Adipocyte (in vitro differentiated cells): ENCODE measurements at regions not wholly inside any gene's neighbourhood (a gene's known extent, or its start where the extent isn't known, plus 50 kb on each side); places are given as distances from the start of the nearest gene placed in this dataset.
"Not testable (repeated sequence)": the region's sequence is repeated elsewhere in the genome, so short reads cannot be mapped to it uniquely, and the experiment has no call there.

Experiments used
- DNase-seq: peaks from one replicate; pipeline ENCODE4 v3.0.0-alpha.2; 2015; ENCODE audit warnings: low read depth
- H3K27me3 ChIP-seq: replicated peaks from 2 replicates; pipeline ENCODE4 v1.7.0; 2013; ENCODE audit warnings: mild to moderate bottlenecking, low read length, moderate library complexity; ENCODE audit not compliant: control insufficient read depth, insufficient read depth
- H3K36me3 ChIP-seq: 2 replicates; pipeline ENCODE4 v1.7.0; 2013; ENCODE audit warnings: low read length, mild to moderate bottlenecking, moderate library complexity; ENCODE audit not compliant: control insufficient read depth, insufficient read depth, severe bottlenecking
- H3K4me1 ChIP-seq: 2 replicates; pipeline ENCODE4 v1.7.0; 2013; ENCODE audit warnings: mild to moderate bottlenecking, low read length, moderate library complexity; ENCODE audit not compliant: control insufficient read depth, insufficient read depth
- H3K4me3 ChIP-seq: 2 replicates; pipeline ENCODE4 v1.7.0; 2013; ENCODE audit warnings: mild to moderate bottlenecking, low read length, moderate library complexity
- H3K9ac ChIP-seq: 2 replicates; pipeline ENCODE4 v1.7.0; 2013; ENCODE audit warnings: mild to moderate bottlenecking, low read length, moderate library complexity
- H3K9me3 ChIP-seq: 2 replicates; pipeline ENCODE4 v1.7.0; 2013; ENCODE audit warnings: mild to moderate bottlenecking, low read length, moderate library complexity; ENCODE audit not compliant: control insufficient read depth

DNA sequence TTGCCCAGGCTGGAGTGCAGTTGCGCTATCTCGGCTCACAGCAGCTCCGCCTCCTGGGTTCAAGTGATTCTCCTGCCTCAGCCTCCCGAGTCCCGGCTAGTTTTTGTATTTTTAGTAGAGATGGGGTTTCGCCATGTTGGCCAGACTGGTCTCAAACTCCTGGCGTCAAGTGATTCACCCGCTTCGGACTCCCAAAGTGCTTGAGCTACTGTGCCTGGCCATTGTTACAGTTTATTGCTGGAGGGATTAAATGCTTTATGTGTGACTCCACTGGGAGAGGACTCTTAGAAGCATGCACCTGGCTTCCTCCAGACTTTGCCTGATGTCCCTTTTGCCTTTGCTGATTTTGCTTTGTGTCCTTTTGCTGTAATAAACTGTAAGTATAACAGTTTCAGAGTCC, 93.5 kb upstream of the NUTM2F start:
- H3K4me3 ChIP-seq, H3K36me3 ChIP-seq, H3K27me3 ChIP-seq, DNase-seq, H3K4me1 ChIP-seq, H3K9me3 ChIP-seq, H3K9ac ChIP-seq: not testable (repeated sequence)

- H3K9ac ChIP-seq, H3K4me1 ChIP-seq, H3K36me3 ChIP-seq, H3K27me3 ChIP-seq, H3K9me3 ChIP-seq, DNase-seq, H3K4me3 ChIP-seq: not testable (repeated sequence)
Observed at GRCh38 chr9:94425312-94425711, 96.9 kb upstream of the NUTM2F start.

DNA sequence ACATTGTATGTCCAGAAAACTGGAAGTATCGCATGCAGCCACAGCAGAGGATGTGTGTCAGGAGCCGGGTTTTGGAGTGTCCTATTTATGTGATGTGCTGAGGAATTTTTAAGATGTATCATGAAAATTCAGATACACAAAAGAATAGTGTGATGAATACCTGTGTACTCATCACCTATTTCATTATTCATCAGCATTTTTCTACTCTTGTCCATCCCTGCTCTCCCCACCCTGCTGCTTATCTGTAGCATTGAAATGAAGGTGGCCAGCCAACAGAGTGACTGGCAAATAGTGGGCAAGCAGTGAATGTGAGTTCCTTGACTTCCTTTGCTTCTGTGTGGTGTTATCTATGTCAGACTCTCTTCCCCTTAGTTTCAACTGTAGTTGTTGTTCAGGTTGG, 108.7 kb upstream of the NUTM2F start:
- H3K4me3 ChIP-seq, DNase-seq, H3K4me1 ChIP-seq, H3K27me3 ChIP-seq, H3K9ac ChIP-seq, H3K9me3 ChIP-seq: not testable (repeated sequence)
- peaks cover 14% of the 10 kb centered on the region for H3K36me3 ChIP-seq

- H3K4me1 ChIP-seq, H3K27me3 ChIP-seq, H3K9ac ChIP-seq, DNase-seq, H3K9me3 ChIP-seq, H3K4me3 ChIP-seq: not testable (repeated sequence)
- H3K36me3 ChIP-seq = peaks cover 24% of the 10 kb centered on the region
Observed at GRCh38 chr9:94438336-94438735, 109.9 kb upstream of the NUTM2F start.

DNA sequence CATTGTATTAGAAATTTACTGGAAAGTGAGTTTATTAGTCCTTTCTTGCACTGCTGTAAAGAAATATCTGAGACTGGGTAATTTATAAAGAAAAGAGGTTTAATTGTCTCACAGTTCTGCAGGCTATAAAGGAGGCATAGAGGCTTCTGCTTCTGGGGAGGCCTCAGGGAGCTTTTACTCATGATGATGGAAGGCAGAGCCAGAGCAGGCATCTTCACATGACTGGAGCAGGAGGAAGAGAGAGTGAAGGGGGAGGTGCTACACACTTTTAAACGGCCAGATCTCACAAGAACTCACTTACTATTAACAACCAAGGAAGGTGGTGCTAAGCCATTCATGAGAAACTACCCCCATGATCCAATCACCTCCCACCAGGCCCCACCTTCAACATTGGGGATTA, 112.7 kb upstream of the NUTM2F start:
- not testable (repeated sequence) for DNase-seq, H3K4me1 ChIP-seq, H3K9me3 ChIP-seq, H3K27me3 ChIP-seq, H3K9ac ChIP-seq, H3K4me3 ChIP-seq
- H3K36me3 ChIP-seq = peaks cover 31% of the 10 kb centered on the region

DNA sequence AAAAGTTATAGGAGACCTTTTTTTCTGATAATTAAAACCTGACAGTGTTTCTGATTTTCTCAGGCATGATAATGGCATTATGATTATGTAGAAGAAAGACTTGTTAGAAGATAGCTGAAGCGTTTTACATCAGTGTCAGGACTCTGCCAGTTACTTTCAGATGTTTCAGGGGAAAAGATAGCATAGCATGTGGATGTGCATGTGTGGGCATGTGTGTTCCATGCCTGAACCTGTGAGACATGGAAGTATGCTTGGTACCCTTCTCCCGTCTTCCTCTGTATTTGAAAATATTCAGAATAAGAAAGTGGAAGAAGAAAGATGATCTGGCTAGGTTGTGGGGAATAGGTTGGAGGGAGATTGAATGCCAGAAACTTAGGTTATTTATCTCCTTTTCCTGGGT, 113.1 kb upstream of the PCAT7 start:
- Histone ChIP-seq H3K27me3 (no peaks in the 10 kb centered on the region), H3K36me3 (peaks cover 38% of the 10 kb centered on the region), H3K9me3 (no peaks in the 10 kb centered on the region), H3K4me3 (no peak overlapping the region), H3K4me1 (no peaks in the 10 kb centered on the region), H3K9ac (no peak overlapping the region)
- DNase-seq = no peak

DNA sequence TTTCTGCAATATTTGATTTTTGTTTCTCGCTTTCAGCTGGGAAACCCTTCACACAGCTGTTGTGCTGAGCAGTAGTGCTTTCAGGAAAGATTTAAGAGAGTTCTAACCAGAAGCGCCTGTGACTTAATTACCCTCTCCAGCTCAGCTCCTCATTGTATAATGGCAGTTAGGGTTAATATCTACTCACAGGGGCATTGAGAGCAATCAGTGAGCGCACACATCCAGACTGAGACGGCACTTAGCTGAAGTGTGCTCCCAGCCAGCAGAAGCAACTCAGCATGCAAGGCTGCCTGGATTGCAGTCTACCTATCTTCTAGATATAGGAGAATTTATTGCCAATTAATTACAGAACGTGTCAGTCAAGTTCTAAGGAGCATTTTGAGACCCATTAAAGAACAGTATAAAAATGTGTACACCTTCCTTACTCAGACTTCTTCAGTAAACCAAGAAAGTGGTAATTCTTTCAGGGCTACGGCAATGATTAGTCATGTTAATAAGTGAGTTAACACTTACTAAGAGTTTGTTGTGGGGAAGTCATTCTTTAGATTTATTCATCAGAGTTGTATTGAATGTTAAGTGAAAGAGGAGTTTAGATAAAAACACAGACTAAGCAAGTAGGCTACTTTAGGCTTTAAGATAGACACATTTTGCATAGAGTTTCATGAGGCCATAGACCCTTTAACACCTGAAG, 111.7 kb upstream of the PCAT7 start:
- Histone ChIP-seq H3K4me1 (no peaks in the 10 kb centered on the region), H3K9me3 (no peaks in the 10 kb centered on the region), H3K36me3 (peaks cover 49% of the 10 kb centered on the region), H3K27me3 (no peaks in the 10 kb centered on the region), H3K4me3 (no peak overlapping the region), H3K9ac (no peak overlapping the region)
- DNase-seq = no peak

DNA sequence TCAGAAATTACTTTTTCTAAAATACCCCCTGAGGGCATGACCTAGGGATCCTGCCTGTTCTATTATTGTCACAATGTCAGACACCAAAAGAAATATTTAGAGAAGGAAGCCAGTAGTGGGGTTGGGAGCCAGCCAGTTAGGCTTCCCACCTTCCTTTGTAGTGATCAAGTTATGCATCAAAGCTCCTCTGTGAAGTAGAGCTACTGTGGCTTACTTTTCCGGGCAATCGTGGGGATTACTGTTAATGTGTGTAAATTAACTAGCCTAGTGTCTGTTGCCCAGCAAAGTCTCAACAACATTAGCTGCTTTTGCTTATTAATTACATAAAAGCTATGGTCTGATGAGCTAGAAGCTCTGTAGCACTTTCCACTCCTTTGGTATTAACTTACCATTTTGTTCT, 109.0 kb upstream of the PCAT7 start:
- no peaks in the 10 kb centered on the region for H3K27me3 ChIP-seq
- no peaks in the 10 kb centered on the region for H3K9me3 ChIP-seq
- DNase-seq = no peak
- no peak overlapping the region for H3K4me3 ChIP-seq
- H3K9ac ChIP-seq = no peak overlapping the region
- H3K36me3 ChIP-seq = peaks cover 68% of the 10 kb centered on the region
- no peaks in the 10 kb centered on the region for H3K4me1 ChIP-seq

GRCh38 chr9:94449486-94449885, 105.4 kb upstream of the PCAT7 start:
- H3K4me1 ChIP-seq = no peaks in the 10 kb centered on the region
- H3K9ac ChIP-seq = no peak overlapping the region
- H3K27me3 ChIP-seq = no peaks in the 10 kb centered on the region
- peaks cover 80% of the 10 kb centered on the region for H3K36me3 ChIP-seq
- DNase-seq = no peak
- H3K9me3 ChIP-seq = no peaks in the 10 kb centered on the region
- no peak overlapping the region for H3K4me3 ChIP-seq

DNA sequence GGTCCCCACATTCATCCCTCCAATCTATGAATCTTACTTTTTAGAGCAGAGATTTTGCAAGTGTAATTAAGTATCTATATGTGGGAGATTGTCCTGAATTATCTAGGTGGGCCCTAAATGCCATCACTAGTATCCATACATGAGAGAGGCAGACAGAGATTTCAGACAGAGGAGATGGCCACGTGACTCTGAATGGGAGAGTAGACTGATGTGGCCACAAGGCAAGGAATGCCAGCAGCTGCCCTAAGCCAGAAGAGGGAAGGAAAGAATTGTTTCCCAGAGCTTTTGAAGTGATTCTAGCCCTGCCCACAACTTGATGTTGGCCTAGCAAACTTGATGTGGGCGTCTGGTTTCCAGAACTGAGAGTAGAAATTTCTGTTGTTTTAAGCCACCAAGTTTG, 90.1 kb upstream of the PCAT7 start:
- Histone ChIP-seq H3K9me3 (peaks cover 24% of the 10 kb centered on the region), H3K4me3 (no peak overlapping the region), H3K36me3 (peaks cover 24% of the 10 kb centered on the region), H3K4me1 (no peaks in the 10 kb centered on the region), H3K27me3 (no peaks in the 10 kb centered on the region), H3K9ac (no peak overlapping the region)
- DNase-seq = no peak

GRCh38 chr9:94472063-94472462, 82.8 kb upstream of the PCAT7 start:
- not testable (repeated sequence) for H3K4me1 ChIP-seq, H3K36me3 ChIP-seq, DNase-seq, H3K4me3 ChIP-seq, H3K27me3 ChIP-seq, H3K9ac ChIP-seq
- H3K9me3 ChIP-seq = peaks cover 14% of the 10 kb centered on the region

DNA sequence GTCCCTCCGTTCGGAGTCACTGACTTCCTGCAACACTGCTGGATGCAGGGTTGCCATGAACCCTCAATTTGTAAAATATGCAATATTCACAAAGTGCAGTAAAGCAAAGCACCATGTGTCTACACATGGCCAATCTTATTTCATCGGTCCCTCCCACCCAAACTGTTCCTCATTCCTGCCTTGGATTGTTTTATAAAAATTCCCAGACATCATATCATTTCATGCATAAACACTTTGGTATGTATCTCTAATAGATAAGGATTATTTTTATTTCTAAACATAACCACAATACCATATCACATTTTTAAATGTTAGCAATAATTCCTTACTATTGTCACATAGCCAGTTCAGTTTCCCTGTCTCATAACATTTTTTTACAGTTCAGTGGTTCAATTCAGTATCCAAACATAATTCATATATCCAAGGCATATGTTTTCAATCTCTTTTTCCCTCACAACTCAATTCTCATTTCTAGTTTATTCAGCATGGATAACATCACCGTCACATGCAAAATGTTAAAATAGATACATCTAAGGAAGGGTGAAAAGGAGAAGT, 82.0 kb upstream of the PCAT7 start:
- Histone ChIP-seq H3K36me3 (no peaks in the 10 kb centered on the region), H3K9ac (no peak overlapping the region), H3K27me3 (no peaks in the 10 kb centered on the region), H3K4me3 (no peak overlapping the region), H3K4me1 (no peaks in the 10 kb centered on the region), H3K9me3 (peaks cover 18% of the 10 kb centered on the region)
- no peak for DNase-seq
